PC-3 (cell line): ENCODE measurements at regions not wholly inside any gene's neighbourhood (a gene's known extent, or its start where the extent isn't known, plus 50 kb on each side); places are given as distances from the start of the nearest gene placed in this dataset.

ENCODE experiments used
- ATAC-seq: fragments of 200-7000 bp; cut with Tn5 transposase; 2 replicates; pipeline ENCODE4 v1.9.1; 2020; ENCODE audit warnings: mild to moderate bottlenecking, moderate library complexity
- BruUV-seq: library from RNA; stranded (reverse); fragments of 400-500 nt; replicated peaks from 2 replicates; lab custom pipeline; 2021; lab: Mats Ljungman, UMichigan
- CTCF ChIA-PET: fragments of 300-600 bp; sonication (Branson Sonifier 250); formaldehyde crosslinking; loops from one replicate; lab custom pipeline; 2022; ENCODE audit warnings: antibody characterized with exemption; lab: Charles Lee
- POLR2A ChIA-PET: fragments of 300-600 bp; sonication (Branson Sonifier 250); formaldehyde crosslinking; loops from one replicate; lab custom pipeline; 2022; ENCODE audit warnings: antibody characterized with exemption; ENCODE audit not compliant: unreplicated experiment; lab: Charles Lee
- DNase-seq: peaks from one replicate; pipeline ENCODE4 v3.0.0-alpha.2; 2015
- H2AFZ ChIP-seq: fragments of 300-600 bp; sonication (generic); 2 replicates; pipeline ENCODE4 v1.6.0; 2016; ENCODE audit warnings: antibody characterized with exemption, low read length
- H3F3A ChIP-seq: fragments of 300-600 bp; sonication (generic); one replicate; pipeline ENCODE4 v1.6.0; 2017; ENCODE audit warnings: antibody characterized with exemption, low read length, control low read depth, mild to moderate bottlenecking; ENCODE audit not compliant: unreplicated experiment
- H3K27ac ChIP-seq: fragments of 300-600 bp; sonication (generic); 2 replicates; pipeline ENCODE4 v1.5.1; 2016; ENCODE audit warnings: mild to moderate bottlenecking, low read length
- H3K27me3 ChIP-seq: fragments of 300-600 bp; sonication (generic); 2 replicates; pipeline ENCODE4 v1.6.1; 2016; ENCODE audit warnings: low read length, mixed read lengths
- H3K36me3 ChIP-seq: fragments of 300-600 bp; sonication (generic); 2 replicates; pipeline ENCODE4 v1.6.1; 2016; ENCODE audit warnings: low read depth, mixed run types, low read length, mixed read lengths
- H3K4me1 ChIP-seq: fragments of 300-600 bp; sonication (generic); 2 replicates; pipeline ENCODE4 v1.5.1; 2016; ENCODE audit warnings: low read length; ENCODE audit not compliant: insufficient read depth
- H3K4me2 ChIP-seq: fragments of 300-600 bp; sonication (generic); 2 replicates; pipeline ENCODE4 v1.6.0; 2016; ENCODE audit warnings: low read length
- H3K4me3 ChIP-seq: fragments of 300-600 bp; sonication (generic); 2 replicates; pipeline ENCODE4 v1.5.1; 2016; ENCODE audit warnings: mild to moderate bottlenecking, low read length, mixed read lengths
- H3K79me2 ChIP-seq: fragments of 300-600 bp; sonication (generic); 2 replicates; pipeline ENCODE4 v1.6.1; 2017; ENCODE audit warnings: low read length, mixed read lengths
- H3K9ac ChIP-seq: fragments of 300-600 bp; sonication (generic); 2 replicates; pipeline ENCODE4 v1.6.0; 2016; ENCODE audit warnings: mild to moderate bottlenecking, low read length
- H3K9me2 ChIP-seq: fragments of 300-600 bp; sonication (generic); replicated peaks from 2 replicates; pipeline ENCODE4 v1.6.1; 2016; ENCODE audit warnings: mixed run types, low read length, mixed read lengths
- H3K9me3 ChIP-seq: fragments of 300-600 bp; sonication (generic); 2 replicates; pipeline ENCODE4 v1.6.1; 2016; ENCODE audit warnings: low read length, mixed read lengths
- H4K20me1 ChIP-seq: fragments of 300-600 bp; sonication (generic); 2 replicates; pipeline ENCODE4 v1.6.1; 2016; ENCODE audit warnings: low read length, mixed read lengths
- EZH2 ChIP-seq: fragments of 300-600 bp; sonication (generic); IDR thresholded peaks from one replicate; pipeline ENCODE4 v1.6.1; 2017; ENCODE audit warnings: antibody characterized with exemption, mild to moderate bottlenecking, low read length; ENCODE audit not compliant: unreplicated experiment
- EZH2phosphoT487 ChIP-seq: fragments of 300-600 bp; sonication (generic); IDR thresholded peaks from 2 replicates; pipeline ENCODE4 v1.6.1; 2018; ENCODE audit warnings: mild to moderate bottlenecking, antibody characterized with exemption, low read length, borderline replicate concordance
- intact Hi-C: fragments of 100-400 bp; cut with micrococcal nuclease; formaldehyde crosslinking; loops from 2 replicates; pipeline ENCODE4 v1.9.0; 2023
- TF ChIP-seq, protein P1 (sequence below): fragments of 300-600 bp; sonication (generic); conservative IDR thresholded peaks from 2 replicates; pipeline ENCODE4 v1.5.1; 2017; ENCODE audit warnings: antibody characterized with exemption, low read depth, mild to moderate bottlenecking, low read length

- POLR2A ChIA-PET = no interaction called here
- H3K9me2 ChIP-seq = no peaks in the 10 kb centered on the region
These were observed 117.0 kb upstream of the ALX4 start for GRCh38 chr11:44426958-44427357.

DNA sequence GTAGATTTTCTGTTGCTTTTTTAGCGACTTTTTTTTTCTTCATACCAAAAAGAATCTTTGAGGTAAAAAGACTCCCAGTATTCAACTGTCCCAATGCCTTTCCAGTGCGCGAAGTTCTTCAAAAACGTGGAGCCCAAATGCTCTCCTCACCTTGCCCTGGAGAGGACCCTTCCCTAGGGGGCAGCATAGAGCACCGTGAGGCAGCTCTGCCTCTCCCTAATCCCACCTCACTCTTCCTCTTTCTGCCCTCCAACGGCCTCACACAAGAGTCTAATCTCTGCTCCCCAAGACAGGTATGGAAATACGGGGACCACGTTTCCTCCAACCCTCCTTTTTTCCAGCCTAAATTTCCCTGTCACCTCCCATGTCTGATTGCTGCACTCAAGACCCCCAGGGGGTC lies 117.5 kb upstream of the ALX4 start:
- Histone ChIP-seq H3K9me3 (no peaks in the 10 kb centered on the region), H2AFZ (no peak overlapping the region), H3K27ac (no peak overlapping the region), H3K4me3 (no peak overlapping the region), H3K9me2 (no peaks in the 10 kb centered on the region), H3K4me2 (no peak overlapping the region), H3K36me3 (no peaks in the 10 kb centered on the region), H3F3A (no peaks in the 10 kb centered on the region), H3K27me3 (peaks cover 23% of the 10 kb centered on the region), H3K4me1 (no peaks in the 10 kb centered on the region), H3K9ac (no peak overlapping the region), H4K20me1 (no peaks in the 10 kb centered on the region), H3K79me2 (no peaks in the 10 kb centered on the region)
- DNase-seq = peak; percentile 2
- TF ChIP-seq, protein P1, sequence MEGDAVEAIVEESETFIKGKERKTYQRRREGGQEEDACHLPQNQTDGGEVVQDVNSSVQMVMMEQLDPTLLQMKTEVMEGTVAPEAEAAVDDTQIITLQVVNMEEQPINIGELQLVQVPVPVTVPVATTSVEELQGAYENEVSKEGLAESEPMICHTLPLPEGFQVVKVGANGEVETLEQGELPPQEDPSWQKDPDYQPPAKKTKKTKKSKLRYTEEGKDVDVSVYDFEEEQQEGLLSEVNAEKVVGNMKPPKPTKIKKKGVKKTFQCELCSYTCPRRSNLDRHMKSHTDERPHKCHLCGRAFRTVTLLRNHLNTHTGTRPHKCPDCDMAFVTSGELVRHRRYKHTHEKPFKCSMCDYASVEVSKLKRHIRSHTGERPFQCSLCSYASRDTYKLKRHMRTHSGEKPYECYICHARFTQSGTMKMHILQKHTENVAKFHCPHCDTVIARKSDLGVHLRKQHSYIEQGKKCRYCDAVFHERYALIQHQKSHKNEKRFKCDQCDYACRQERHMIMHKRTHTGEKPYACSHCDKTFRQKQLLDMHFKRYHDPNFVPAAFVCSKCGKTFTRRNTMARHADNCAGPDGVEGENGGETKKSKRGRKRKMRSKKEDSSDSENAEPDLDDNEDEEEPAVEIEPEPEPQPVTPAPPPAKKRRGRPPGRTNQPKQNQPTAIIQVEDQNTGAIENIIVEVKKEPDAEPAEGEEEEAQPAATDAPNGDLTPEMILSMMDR = peak; percentile 45
- no peak for TF ChIP-seq EZH2
- intact Hi-C loops = no loop called here
- CTCF ChIA-PET = no interaction called here
- ATAC-seq = no peak
- POLR2A ChIA-PET = no interaction called here
- no TSS peak for BruUV-seq

More at GRCh38 chr11:44426958-44427357, 117.0 kb upstream of the ALX4 start:
- H3K9me3 ChIP-seq = no peaks in the 10 kb centered on the region
- no peak overlapping the region for H3K9ac ChIP-seq
- H3K27me3 ChIP-seq = peaks cover 19% of the 10 kb centered on the region
- H3K79me2 ChIP-seq = no peaks in the 10 kb centered on the region
- no peak overlapping the region for H3K4me3 ChIP-seq
- BruUV-seq = no TSS peak
- no peak overlapping the region for H2AFZ ChIP-seq
- DNase-seq (no peak), ATAC-seq (no peak)
- no peak overlapping the region for H3K27ac ChIP-seq
- no peak overlapping the region for H3K4me2 ChIP-seq
- H3K4me1 ChIP-seq = no peaks in the 10 kb centered on the region
- H4K20me1 ChIP-seq = no peaks in the 10 kb centered on the region
- intact Hi-C loops = no loop called here
- H3F3A ChIP-seq = no peaks in the 10 kb centered on the region
- no peaks in the 10 kb centered on the region for H3K36me3 ChIP-seq
- TF ChIP-seq, protein P1 = no peak
- no peak for TF ChIP-seq EZH2phosphoT487
- no peak for TF ChIP-seq EZH2
- CTCF ChIA-PET = no interaction called here

GRCh38 chr11:44430140-44430539 lies 120.2 kb upstream of the ALX4 start:
- no peak for DNase-seq

More at GRCh38 chr11:44430140-44430539, 120.2 kb upstream of the ALX4 start:
- no peak for ATAC-seq
- no peaks in the 10 kb centered on the region for H3K9me3 ChIP-seq
- POLR2A ChIA-PET = no interaction called here
- H3K4me1 ChIP-seq = no peaks in the 10 kb centered on the region
- no peaks in the 10 kb centered on the region for H3F3A ChIP-seq
- H3K4me3 ChIP-seq = no peak overlapping the region
- no peak for TF ChIP-seq EZH2phosphoT487
- no peak for TF ChIP-seq EZH2
- TF ChIP-seq, protein P1 = no peak
- no peak overlapping the region for H2AFZ ChIP-seq
- no TSS peak for BruUV-seq
- H3K79me2 ChIP-seq = no peaks in the 10 kb centered on the region
- CTCF ChIA-PET = no interaction called here
- H3K36me3 ChIP-seq = no peaks in the 10 kb centered on the region
- H3K9me2 ChIP-seq = no peaks in the 10 kb centered on the region
- H4K20me1 ChIP-seq = no peaks in the 10 kb centered on the region
- no peak overlapping the region for H3K4me2 ChIP-seq
- intact Hi-C loops = no loop called here
- no peak overlapping the region for H3K9ac ChIP-seq
- H3K27ac ChIP-seq = no peak overlapping the region
- peaks cover 30% of the 10 kb centered on the region for H3K27me3 ChIP-seq
